HG03439 (cell line): ENCODE measurements at regions not wholly inside any gene's neighbourhood (a gene's known extent, or its start where the extent isn't known, plus 50 kb on each side); places are given as distances from the start of the nearest gene placed in this dataset.

Experiments
- ATAC-seq: cut with Tn5 transposase; IDR thresholded peaks from one replicate; pipeline ENCODE4 v1.9.1; 2021; ENCODE audit warnings: mild to moderate bottlenecking, moderate library complexity; ENCODE audit not compliant: unreplicated experiment

DNA sequence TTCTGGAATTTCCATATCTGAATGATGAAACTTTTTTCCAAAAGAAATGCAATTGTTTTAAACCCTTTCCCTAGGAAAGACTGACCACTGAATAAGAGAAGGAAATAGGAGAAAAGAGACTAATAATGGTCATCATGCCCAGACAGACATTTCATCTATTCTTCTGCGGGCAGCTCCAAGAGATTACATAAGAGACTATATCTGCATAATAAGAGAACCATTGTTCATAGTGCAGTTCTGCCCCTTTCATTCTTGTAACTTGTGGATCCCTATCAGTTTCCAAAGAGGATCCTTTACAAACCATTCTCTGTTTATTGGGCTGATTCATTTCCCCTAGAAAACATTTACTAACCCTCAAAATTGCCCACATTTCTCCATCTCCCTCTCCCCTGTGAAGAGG lies 197.8 kb downstream of the FSCB start:
- no peak for ATAC-seq

DNA sequence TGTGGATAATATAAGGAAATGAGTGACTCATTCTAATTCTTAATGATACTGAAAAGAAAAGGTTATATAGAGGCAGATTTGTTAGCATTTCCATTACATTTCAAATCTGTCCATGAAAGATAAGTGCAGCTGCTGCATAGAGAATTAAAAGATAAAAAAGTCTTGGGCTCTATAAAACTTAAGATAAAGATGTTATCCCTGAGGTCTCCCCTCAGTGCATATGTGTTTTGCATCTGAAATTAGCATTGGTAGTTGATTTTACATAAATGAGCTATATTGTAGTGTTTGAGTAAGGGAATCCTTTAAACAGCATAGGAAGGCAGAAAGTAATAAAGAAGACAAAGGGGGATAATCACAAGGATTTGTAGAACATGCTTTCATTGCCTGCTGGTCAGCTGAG lies 206.2 kb downstream of the FSCB start:
- no peak for ATAC-seq

DNA sequence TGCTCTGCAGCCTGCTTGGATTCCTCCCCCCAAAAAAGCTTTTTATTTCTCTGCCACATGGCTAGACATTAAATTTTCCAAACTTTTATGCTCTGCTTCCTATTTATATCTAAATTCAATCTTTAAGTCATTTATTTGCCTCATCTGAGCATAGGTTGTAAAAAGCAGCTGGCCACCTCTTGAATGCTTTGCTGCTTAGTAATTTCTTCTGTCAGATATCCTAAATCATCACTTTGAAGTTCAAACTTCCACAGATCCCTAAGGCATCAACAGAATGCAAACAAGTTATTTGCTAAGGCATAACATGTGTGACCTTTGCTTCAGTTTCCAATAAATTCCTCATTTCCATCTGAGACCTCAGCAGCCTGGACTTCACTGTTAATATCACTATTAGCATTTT lies 209.6 kb downstream of the FSCB start:
- ATAC-seq: no peak

DNA sequence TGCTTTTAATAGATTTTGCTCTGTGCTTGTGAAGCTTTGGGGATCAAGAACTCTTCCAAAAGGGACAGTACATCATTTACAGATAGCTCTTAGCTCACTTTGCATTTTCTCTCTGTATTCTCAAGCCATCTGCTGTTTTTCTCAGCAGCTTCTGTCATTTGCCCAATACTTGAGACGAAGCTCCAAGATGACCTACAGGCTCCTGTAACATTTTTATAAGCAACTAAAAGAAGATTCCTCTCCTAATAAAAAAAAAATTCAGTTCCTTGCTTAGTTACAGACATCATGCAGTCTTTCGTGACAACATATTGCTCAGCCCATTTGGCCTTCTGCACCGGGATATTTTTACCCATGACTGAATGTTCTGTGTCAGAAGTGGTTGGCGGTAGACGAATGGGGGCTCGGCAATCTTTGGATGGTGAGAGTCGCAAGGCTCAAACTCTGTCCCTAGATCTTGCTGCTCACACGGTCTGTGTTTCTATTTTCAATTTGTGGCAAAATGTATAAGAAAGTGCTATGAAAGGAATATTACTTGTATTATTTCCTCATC lies 215.6 kb downstream of the FSCB start:
- ATAC-seq: no peak

DNA sequence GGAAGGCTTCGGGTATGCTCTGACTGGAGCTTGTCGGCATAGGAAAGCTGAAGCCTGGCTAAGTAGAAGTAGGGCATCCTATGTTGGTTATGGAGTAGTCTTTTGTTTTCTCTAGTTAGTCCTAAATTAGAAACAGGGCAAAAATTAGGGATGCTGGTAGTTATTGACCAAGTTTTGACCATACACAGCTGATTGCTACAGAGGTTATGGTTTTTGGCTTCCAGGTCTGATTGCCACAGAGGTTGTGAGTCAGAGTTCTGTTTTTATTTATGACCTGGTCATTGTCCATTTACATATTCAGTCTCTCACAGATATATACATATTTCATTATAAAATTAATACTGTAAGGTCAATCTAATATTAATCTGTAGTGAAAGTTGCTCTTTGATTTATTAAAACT lies 219.2 kb downstream of the FSCB start:
- no peak for ATAC-seq

DNA sequence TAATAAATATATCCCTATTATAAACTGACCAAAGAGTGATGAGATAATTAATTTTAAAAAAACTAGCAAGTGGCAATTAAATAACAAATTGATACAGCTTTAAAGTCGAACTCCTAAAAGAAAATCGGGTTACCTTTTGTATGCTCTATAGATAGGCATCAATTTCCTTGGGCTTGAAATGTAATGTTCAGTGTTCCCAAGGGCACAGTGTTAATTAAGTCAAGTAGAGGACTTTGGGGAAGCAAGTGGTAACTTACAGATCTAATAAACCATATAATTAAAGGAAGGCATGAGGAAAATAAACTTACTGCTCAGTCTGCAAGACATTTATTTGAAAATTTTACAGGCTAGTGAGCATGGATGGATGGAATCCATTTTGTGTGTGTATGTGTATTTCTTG lies 220.9 kb downstream of the FSCB start:
- no peak for ATAC-seq

DNA sequence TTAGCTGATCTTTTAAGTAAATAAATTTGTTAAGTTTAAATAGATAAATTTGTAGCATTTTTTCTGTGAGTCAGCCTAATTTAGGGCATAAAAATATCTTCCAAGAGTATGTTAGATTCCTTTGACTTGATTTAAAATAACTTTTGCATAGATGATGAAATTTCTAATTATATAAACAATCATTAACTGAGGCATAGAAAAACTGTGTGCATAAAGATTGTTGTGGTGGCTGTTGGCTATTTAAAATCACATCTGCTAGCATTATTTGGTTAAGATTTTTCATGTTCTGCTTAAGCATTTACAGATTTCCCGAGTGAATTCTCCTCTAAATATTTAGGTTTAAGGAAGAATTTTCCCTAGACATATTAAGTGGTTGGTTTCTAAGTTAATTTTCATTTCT lies 223.2 kb downstream of the FSCB start:
- no peak for ATAC-seq

DNA sequence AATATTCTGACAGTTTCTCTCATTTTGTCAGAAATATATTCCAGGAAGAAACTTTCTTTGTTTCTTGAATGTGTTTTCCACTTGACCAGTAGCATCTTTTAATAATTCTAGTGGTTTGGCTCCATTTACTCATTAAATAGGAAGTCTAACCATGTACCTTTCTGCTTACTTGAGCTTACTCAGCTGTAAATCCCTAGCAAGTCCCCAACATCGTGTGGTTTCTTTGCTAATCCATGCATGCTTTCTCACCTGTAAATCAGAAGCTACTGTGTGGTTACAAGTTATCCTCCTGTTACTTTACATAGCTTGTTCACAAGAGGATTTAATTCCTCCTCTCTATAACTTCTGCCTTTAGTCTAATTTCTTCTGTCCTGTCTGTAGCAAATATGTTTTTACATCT lies 227.7 kb downstream of the FSCB start:
- ATAC-seq: no peak

DNA sequence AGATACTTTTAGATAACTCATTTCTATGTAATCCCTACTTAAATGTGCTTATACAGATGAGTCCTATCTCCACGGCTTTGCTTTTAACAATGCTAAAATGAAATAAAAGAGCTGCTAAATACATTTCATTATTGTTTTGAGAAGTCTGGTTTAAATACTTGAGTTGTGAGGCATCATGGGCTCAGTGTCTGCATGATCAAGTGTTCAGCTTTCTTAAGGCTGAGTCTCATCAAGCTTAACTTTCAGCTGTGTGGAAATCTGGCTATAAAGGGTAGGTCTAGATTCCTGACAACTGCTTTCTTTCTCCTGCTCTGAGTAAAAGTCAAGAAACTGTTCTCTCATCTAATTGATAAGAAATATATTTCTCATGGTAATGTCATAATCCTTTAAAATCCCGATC lies 235.4 kb downstream of the FSCB start:
- no peak for ATAC-seq

DNA sequence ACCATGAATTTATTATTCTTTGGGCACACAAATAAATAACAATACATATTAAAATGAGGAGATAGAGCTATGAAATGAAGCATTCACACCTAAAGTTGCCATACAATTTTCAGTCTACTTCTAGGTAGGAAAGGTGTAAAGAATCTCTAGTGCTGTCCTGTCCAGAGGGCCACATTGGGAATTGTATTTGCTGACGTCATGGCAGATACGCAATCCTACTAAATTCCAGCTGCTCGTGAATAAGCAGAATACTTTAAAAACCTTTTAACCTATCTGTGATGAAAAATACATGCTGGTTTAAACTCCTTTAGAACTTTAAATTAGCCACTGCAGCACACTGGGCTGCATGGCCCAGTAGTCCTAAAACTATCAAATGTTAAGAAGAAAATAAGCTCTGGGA lies 236.1 kb downstream of the FSCB start:
- no peak for ATAC-seq

DNA sequence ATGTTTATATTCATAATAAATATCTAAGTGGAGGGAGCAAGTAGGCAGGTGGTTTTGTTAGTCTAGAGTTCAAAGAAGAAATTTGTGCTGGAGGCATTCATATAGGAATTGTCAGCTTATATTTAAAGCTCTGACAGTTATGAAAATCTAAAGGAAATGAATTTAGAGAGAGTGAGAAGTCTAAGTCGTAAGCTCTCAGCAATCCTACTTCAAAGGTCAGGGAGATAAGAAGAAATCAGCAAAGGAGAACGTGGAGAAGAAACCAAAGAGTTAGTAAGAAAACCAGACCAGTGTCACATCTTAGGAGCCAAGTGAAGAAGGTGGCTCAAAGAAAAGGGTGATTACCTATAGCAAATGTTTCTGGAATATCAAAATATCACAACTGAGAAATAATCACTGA lies 241.8 kb downstream of the FSCB start:
- ATAC-seq: no peak

DNA sequence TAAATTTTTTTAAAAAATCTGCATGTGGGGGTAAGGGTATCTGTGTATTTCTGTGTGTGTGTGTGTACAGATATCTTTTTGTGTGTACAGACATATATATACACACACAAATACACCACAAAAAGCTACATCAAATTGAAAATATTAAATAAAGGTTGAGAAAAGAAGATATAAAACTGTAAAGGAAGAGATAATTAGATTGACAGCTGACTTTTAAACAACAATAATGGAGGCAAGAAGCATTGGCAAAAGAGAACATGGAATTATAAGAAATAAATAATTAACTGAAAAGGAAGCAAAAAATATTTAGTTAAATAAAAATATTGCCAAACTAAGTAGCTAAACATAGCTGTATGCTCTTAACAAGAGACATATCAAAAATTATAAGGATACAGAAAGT lies 291.4 kb downstream of the FSCB start:
- ATAC-seq: no peak

DNA sequence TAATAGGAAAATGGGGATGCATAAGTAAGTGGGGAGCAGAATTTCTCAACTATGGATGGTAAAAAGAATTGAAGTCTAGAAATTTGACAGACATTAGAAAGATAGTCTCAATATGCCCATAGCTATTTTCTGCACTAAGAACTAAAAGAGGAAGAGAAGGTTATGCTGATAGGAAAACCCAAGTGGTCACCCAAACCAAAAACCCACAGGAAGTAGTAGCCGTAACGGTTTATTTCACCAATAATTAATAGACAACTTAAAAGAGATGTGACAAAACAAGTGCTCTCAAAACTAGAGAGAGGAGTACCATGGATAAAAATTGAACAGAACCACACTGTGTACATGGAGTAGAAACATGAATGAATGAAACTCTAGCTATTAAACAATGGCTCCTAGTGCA lies 295.4 kb downstream of the FSCB start:
- no peak for ATAC-seq

DNA sequence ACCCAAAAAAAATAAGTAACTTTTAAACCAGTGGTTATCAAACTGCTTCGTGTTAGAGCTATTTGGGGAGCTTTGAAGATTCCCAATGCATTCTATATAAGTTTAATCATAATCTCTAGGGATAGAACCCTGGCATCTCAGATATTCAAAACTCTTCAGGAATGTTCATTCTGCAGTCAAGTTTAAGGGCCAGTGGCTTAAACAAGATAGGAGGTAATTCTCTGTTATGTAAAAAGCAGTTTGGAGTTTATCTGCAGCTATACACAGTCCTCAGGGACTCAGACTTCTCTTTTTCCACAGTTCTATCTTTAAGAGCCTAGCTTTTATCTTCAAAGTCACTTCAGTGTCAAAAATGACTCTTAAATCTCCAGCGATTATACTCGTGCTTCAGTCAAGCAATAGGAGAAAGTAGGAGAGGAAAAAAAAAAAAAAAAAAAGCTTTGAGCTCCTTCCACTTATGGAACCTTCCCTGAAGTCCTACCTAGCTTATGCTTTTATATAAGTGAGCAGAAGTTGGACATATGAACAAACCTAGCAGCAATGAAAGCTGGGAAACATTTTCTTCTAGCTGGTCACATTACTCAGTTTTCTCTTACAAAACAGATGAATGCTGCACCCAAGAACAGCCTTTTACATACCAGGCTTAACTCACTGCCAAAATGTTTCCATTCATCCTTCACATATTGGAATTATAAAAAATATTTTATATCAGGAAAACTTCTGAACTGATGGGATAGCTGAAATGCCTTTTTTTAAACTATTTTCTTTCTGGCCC lies 302.8 kb downstream of the FSCB start:
- no peak for ATAC-seq

DNA sequence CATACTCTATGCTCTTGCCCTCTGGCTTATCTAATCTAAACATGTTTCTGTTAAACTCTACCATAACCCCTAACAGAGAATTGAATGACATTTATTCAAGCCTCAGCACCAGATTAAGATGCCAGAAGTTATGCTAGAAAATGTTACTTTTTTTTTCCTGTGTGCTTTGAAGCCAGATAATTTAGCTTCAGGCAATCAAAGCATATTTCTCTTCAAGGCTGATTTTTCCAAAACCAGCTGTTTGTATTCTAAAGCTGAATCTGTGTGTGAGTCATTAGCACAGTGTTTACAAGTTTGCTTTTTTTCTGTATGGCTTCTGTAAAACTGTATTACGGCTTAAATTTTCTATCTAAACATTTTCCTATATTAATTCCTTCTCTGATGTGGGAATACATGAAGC lies 326.1 kb downstream of the FSCB start:
- ATAC-seq: no peak

DNA sequence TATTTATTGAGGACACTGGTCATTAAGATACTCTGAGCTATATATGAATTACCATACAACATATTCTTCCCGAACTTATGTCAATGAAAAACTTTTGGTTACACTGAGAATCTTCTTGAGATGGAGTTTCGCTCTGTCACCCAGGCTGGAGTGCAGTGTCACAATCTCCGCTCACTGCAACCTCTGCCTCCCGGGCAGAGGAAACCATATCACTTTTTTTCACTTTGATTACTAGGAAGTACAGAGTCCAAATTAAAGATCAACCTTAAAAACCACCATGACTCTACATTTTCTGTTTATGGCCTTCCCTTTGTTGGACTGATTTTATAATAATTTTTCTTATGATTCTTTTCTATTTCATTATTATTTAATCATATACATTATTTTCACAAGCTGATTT lies 336.5 kb downstream of the FSCB start:
- ATAC-seq: no peak

DNA sequence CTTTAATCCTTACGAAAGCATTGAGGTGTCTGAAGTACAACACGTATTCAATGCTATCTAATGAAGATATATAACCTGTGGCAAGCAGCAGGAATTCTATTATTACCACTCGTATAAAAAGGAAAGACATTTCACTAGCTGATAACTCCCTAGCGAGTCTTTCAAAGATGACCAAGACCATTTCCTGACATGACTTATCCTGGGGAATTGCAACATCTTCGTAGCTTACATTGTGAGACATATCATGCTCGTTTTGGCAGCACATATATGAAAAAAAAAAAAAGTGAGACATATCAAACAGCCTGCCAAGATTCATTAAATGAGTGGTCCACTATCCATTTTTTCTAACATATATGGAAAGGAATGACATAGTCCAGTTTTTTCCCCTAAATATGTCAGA lies 337.0 kb downstream of the FSCB start:
- ATAC-seq: no peak

DNA sequence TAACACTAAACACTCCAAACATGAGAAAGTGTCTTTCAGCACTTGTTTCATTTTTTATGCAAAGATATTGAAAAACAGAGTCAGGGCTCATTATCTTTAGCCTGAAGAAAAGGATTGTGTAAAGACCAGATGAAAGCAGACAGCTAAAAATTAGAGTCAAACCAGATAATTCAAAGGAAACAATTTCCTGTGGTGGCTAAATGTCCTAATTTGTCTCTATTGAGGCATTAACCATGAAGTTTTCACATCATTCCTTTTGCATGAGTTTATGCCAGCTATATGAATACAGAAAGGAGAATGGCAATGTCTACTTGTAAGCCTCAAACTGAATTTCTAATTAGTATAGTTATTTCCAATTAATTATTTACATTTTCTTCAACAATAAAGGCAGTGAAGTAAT lies 338.5 kb downstream of the FSCB start:
- no peak for ATAC-seq

DNA sequence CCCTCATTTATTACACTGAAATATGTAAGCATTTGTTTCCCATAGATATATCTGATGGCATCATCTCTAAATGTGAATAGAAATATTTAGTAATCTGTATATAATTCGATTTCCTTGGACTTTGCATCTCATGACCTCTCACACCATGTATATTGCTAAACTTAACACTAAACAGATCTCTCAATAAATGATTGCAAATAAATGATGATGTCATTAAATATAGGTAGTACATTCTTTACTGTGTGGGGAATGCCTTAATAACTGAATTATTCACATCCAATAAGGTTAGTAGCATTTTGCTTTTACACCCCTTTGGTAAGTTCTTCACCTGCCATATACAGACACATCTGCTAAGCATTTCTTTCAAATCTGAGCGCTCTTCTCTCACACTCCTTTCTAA lies 340.5 kb downstream of the FSCB start:
- no peak for ATAC-seq

DNA sequence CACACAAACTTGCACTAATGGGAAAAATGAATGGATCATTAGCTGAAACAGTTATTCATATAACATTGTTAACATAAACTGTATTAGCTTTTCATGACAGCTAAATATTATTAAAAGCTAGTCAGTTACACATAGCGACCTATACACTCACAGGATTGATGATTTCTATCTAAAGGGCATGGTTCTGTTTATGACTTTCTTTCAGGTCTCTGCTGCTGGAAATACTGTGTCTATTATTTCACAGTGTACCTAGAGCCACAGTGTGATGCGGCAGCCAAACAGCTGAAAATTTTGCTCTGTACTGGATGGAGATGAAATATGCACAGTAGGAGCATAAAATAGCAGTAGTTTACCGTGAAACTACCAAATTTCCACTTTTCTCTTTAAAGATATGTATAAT lies 341.1 kb downstream of the FSCB start:
- no peak for ATAC-seq

DNA sequence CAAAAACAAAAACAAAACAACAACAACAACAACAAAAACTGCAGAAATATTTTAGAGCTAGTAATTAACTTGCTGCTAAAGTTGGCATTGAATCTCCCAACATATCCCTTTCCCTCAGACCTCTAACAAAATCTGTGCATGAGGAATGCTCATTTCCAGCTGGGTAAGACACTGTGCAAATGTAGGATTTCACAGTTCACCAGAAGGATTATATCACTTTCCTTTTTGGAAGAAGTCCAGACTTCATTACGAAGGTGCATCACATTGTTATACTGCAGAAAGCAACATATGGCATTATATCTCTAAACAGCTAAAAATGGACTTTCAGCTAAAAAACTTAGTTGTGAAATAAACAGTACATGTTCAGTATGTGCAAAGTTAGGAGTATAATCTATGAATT lies 341.8 kb downstream of the FSCB start:
- no peak for ATAC-seq

DNA sequence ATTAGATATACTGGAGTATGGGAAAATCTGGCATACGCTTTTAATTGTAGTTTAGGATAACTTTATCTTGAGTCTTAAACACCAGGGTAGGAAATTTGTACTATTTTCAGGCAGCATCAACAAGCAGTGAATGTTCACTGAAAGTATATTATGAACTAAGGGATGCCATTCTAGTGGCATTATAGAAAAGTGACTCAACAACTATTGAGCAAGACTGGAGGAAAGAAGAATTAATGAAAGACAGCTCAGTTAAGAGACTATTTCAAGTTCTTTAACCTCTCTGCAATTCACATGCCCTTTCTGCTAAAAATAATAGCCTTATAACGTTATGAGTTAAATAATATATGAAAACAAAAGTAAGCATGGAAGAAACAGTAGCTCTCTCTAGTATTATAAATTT lies 343.1 kb downstream of the FSCB start:
- no peak for ATAC-seq

DNA sequence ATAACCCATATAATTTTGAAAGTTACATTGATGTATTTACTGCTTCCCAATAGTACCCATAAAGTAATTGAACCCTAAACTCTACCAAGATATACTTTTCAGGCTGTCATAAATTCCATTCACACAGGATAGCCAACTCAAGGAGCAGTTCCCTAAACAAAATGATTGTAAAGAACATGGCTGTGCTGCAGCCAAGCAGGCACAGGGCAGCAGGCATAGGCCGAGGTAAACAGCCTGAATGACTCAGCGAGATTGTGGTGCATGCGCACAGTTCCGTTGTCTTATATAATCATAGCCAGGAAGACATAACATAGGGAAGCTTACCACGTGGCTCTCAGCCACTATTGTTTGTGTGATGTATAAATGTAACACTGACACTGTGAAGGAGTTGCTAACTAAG lies 344.9 kb downstream of the FSCB start:
- ATAC-seq: no peak
